Superior temporal gyrus (tissue), 1 donor: ENCODE measurements at regions not wholly inside any gene's neighbourhood (a gene's known extent, or its start where the extent isn't known, plus 50 kb on each side); places are given as distances from the start of the nearest gene placed in this dataset.
A peak's percentile ranks its signal among the peaks of the same experiment; 100 is the strongest.

Source experiments
- DNase-seq: peaks from one replicate; pipeline ENCODE4 v3.0.0-alpha.2; 2016; ENCODE audit errors: extremely low spot score

- no peak for DNase-seq
These were observed 210.7 kb upstream of the TMEM132C start for GRCh38 chr12:128056136-128056801.

- DNase-seq: no peak
These were observed 209.4 kb upstream of the TMEM132C start for GRCh38 chr12:128057586-128057985.

- no peak for DNase-seq
These were observed 207.2 kb upstream of the TMEM132C start for GRCh38 chr12:128059621-128060370.

- DNase-seq: no peak
These were observed 198.8 kb upstream of the TMEM132C start for GRCh38 chr12:128068211-128068610.

GRCh38 chr12:128069359-128069997 is 197.5 kb upstream of the TMEM132C start:
- DNase-seq: peak; percentile 80

- no peak for DNase-seq
These were observed 193.0 kb upstream of the TMEM132C start for GRCh38 chr12:128073937-128074336.

- no peak for DNase-seq
These were observed 191.6 kb upstream of the TMEM132C start for GRCh38 chr12:128075332-128075731.

- no peak for DNase-seq
These were observed 190.8 kb upstream of the TMEM132C start for GRCh38 chr12:128076188-128076587.

GRCh38 chr12:128077211-128077916 is 189.6 kb upstream of the TMEM132C start:
- no peak for DNase-seq

GRCh38 chr12:128077917-128078298 is 189.1 kb upstream of the TMEM132C start:
- DNase-seq: no peak

GRCh38 chr12:128078301-128078971 is 188.5 kb upstream of the TMEM132C start:
- no peak for DNase-seq

GRCh38 chr12:128079446-128079845 is 187.5 kb upstream of the TMEM132C start:
- DNase-seq: no peak

GRCh38 chr12:128083132-128083729 is 183.7 kb upstream of the TMEM132C start:
- no peak for DNase-seq

GRCh38 chr12:128088926-128089325 is 178.0 kb upstream of the TMEM132C start:
- no peak for DNase-seq

GRCh38 chr12:128089961-128090360 is 177.0 kb upstream of the TMEM132C start:
- no peak for DNase-seq

GRCh38 chr12:128091101-128091720 is 175.8 kb upstream of the TMEM132C start:
- no peak for DNase-seq

- no peak for DNase-seq
These were observed 175.0 kb upstream of the TMEM132C start for GRCh38 chr12:128091951-128092382.

- DNase-seq: no peak
These were observed 168.2 kb upstream of the TMEM132C start for GRCh38 chr12:128098730-128099129.

GRCh38 chr12:128103152-128103551 is 163.8 kb upstream of the TMEM132C start:
- no peak for DNase-seq

- no peak for DNase-seq
These were observed 157.7 kb upstream of the TMEM132C start for GRCh38 chr12:128109236-128109635.

- no peak for DNase-seq
These were observed 157.3 kb upstream of the TMEM132C start for GRCh38 chr12:128109636-128110035.
